GM19463 (cell line): ENCODE measurements at regions not wholly inside any gene's neighbourhood (a gene's known extent, or its start where the extent isn't known, plus 50 kb on each side); places are given as distances from the start of the nearest gene placed in this dataset.
"Not testable (repeated sequence)": the region's sequence is repeated elsewhere in the genome, so short reads cannot be mapped to it uniquely, and the experiment has no call there.

ENCODE experiments used
- ATAC-seq: cut with Tn5 transposase; IDR thresholded peaks from one replicate; pipeline ENCODE4 v1.9.1; 2021; ENCODE audit warnings: mild to moderate bottlenecking, moderate library complexity; ENCODE audit not compliant: unreplicated experiment

DNA sequence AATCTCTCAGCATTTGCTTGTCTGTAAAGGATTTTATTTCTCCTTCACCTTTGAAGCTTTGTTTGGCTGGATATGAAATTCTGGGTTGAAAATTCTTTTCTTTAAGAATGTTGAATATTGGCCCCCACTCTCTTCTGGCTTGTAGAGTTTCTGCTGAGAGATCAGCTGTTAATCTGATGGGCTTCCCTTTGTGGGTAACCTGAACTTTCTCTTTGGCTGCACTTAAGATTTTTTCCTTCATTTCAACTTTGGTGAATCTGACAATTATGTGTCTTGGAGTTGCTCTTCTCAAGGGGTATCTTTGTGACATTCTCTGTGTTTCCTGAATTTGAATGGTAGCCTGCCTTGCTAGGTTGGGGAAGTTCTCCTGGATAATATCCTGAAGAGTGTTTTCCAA is 189.4 kb downstream of the TTC6 start:
- not testable (repeated sequence) for ATAC-seq

DNA sequence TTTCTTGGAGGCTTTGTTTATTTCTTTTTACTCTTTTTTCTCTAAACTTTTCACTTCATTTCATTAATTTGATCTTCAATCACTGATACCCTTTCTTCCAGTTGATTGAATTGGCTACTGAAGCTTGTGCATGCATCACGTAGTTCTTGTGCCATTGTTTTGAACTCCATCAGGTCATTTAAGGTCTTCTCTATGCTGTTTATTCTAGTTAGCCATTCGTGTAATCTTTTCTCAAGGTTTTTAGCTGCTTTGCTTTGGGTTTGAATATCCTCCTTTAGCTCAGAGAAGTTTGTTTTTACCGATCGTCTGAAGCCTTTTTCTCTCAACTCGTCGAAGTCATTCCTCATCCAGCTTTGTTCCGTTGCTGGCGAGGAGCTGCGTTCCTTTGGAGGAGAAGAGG is 189.9 kb downstream of the TTC6 start:
- ATAC-seq, result not testable (repeated sequence)

DNA sequence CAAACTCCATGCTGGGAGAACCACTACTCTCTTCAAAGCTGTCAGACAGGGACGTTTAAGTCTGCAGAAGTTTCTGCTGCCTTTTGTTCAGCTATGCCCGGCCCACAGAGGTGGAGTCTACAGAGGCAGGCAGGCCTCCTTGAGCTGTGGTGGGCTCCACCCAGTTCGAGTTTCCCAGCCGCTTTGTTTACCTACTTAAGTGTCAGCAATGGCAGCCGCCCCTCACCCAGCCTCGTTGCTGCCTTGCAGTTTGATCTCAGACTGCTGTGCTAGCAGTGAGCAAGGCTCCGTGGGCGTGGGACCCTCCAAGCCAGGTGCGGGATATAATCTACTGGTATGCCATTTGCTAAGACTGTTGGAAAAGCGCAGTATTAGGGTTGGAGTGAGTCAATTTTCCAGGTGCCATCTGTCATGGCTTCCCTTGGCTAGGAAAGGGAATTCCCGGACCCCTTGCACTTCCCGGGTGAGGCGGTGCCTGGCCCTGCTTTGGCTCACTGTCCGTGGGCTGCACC is 190.7 kb downstream of the TTC6 start:
- ATAC-seq, result not testable (repeated sequence)

DNA sequence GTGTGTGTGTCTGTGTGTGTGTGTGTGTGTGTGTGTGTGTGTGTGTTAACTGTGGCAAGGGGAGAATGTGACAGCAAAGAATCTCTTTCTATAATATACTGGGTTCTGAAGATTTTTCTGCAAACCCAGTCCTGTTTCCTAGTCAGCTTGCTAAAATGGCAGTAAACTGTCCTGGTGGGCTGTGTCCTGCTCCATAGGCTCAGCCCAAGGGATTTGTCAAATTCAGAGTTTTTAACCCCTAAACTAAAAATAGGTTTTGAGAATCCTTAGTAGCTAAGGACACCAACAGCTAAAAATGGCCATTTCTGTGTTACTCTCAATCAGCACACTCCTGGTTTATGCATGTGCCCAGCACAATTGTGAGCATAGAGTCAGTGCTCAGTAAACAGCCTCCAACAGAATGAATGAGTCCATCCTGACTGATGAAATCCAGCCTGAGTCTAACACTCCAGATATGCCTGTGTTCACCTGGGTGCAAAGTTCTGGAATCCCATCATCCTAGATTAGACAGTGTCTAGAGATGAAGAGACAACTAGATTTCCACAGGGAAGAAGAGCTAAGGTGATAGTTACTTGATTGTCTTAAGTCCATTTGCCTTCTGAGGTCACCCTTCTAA is 192.6 kb downstream of the TTC6 start:
- no peak for ATAC-seq

DNA sequence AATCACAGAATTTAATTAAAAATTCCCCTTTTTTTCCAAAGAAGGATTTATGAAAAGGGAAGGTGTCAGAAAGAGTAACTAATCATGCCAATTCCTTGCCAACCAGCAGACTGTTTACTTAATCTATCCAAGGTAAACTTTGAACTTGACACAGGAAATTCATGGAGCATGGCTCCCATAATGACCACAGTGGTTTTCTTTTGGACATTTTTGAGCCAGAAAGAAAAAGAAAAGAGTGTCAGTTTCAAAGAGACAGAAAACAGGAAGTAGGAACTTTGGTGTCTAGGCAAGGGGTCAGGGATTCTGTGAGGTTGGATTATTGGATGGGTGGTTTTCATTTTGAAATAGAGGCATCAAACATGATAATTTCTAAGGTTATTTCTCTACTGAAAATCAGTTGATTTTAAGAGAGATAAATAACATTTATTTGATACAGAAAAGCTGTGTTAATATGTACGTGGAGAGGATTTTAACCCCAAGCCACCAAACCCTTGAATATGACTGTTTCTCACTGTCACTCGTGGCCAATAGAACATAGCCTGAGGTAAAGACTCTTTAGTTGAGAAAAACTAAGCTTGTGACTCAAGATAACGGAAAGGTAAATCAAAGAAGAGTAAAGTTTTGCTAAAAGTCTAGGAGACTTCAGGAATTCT is 196.1 kb downstream of the TTC6 start:
- ATAC-seq, result no peak

DNA sequence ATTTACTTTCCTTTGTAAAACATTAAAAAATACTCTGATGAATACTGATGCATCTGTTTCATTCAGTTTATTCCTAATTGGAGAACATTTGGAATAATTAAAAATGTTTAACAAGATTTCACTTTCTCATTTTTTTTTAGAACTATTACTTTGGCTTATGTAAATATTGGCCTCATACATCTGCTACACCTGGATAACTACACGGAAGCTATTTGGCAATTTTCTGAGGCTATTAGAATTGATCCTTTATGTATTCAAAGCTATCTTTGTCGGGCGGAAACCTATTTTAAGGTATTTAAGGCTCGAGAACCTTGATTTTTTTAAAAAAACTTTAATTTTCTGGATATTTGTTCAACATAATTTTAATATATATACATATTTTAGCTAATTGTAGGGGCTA is 196.7 kb downstream of the TTC6 start:
- ATAC-seq, result no peak

DNA sequence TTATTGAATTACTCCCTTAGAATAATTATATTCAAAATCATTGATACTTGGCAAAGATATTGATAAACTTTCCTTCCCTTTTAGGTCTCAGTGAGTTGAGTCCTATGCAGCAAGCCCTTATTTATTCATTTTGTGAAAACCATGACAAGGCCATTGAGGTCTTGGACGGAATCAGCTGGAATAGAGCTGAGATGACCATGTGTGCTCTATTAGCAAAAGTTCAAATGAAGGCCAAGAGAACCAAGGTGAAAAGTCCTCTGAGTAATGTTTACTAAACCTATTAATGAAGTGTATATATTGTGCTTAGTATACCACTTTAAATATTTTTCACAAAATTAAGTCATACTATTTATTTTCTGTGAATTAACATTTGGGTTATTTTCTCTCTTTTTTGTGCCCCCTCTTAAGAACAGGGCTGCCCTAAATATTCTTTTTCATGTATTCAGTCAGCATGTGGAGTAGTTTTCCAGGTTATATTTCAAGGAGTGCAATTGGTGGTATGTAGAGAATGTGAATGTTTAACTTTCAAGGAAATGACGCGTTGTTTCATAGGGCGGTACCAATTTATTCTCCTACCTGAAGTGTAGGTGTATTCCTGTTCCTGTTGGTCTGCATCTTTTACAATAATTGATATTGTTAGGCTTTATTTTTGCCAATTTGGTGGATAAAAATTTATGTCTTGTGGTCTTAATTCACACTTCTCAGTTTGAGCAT is 201.4 kb downstream of the TTC6 start:
- no peak for ATAC-seq

DNA sequence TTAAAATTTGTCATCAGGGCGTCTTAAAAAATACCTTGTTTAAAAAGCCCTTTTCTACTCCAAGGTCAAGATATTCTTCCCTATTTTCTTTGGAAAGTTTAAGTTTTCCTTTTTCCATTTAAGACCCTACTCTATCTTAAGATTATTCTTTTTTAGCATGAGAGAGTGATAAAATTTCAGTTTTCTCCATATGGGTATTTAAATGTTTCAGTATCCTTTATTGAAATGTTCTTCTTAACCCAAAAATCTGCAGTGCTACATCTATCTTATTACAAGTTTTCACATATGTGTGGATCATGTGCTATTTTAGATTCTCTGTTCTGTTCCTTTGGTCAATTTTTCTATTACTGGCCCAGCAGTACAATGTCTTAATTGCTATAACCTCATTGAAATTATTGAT is 202.2 kb downstream of the TTC6 start:
- ATAC-seq, result no peak

DNA sequence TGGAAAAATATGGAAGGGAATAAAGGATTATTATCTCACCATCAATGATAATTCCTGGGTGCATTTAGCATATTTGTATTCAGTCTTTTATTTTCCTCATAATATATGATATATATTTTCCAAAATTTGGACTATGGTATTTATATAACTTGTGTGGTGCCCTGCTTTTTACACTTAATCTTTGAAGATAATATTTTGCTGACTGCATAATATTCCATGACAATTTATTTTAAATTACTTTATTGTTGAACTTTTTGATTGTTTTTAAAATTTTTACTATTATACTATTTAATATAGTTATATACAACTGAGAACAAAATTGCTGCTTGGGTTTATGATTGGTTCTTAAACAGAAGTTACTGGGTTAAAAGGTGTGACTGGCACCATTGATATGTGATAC is 212.3 kb downstream of the TTC6 start:
- no peak for ATAC-seq

DNA sequence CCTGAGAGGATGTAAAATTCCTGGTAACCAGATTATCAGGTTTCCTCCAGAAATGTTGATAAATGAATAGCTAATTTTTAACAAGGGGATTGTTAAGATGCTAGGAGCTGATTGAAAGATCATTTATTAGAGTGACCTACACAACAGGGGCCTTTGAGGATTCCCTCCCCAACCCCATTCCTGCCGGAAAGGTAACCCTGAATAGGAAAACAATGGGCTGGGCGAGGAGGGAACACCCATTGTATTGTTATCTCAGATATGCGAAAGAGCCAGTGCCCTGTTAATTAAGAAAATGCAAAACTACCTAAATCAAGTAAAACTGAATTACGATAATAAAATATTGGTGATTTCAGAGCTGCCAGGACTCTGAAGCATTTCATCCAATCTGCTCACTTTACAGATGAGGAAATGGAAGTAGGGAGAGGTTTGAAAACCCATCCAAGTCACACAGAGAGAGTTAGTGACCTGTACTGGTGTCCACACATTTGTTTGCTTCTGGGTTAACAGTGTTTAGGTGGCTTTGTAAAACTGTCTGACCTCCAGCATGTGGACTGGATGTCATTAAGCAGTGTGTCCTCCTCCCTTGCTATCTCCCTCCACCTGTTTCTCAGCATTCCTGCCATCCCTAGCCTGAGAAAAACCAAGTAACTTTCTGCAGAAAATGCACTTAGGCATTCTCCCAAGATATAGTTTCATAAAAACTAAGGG is 214.8 kb downstream of the TTC6 start:
- ATAC-seq, result no peak

DNA sequence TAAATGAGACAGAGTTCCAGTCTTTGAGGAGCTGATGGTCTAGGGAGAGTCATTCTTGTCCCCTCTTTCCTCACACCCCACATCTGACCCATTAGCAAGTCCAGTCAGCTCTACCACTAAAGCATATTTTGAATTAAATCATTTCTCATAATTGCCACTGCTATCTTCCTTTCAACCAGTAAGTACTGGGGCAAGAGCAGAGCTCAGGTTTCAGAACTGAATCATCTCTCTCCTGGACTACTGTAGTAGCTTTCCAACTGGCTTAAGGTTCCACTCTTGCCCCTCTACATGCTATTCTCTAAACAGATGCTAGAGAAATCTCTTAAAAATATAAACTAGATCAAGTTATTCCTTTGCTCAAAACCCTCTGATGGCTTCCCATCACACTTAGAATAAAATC is 218.3 kb downstream of the TTC6 start:
- ATAC-seq, result no peak

DNA sequence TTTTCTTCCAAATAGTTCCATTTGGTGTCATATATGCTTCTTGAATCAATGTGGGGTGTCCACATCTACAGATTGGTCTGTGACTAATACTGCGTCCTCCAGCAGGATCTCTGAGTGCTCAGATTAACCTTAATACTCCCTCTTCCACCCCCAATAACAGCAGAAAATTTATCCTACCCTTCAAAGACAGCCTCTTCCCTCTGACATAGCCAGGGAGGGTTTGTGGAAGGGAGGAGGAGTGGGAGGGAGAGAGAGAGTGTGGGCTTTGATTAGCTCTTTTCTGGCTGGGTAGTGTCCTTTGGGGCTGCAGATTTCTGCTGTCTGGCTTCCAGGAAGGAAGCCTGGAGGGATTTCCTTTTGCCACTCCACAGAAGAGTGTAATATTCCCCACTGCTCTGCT is 220.7 kb downstream of the TTC6 start:
- ATAC-seq, result no peak

DNA sequence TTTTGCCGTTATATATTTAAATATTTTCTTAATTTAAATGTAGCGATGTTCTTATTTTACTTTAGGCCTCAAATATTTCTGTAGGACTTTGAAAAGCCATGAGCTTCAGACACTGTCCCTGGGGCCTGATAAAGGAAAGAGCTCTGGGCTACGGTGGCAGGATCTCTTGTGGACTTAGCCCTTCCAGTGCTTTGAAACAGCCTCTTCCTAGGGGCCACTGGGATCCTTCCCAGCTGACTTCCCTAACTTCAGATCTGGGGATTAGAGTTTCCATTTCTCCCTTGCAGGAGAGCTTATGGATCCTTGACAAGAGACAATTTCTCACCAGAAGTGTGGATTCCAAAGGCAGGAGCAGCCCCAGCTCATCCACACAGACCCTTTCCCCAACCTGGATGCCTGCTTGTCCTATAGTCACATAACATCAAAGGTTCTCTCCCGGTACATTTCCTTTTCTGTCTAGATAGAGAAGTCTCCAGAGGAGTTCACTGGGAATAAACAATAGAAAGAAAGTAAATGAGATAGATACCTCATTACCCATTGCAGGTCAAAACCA is 221.4 kb downstream of the TTC6 start:
- ATAC-seq, result no peak

DNA sequence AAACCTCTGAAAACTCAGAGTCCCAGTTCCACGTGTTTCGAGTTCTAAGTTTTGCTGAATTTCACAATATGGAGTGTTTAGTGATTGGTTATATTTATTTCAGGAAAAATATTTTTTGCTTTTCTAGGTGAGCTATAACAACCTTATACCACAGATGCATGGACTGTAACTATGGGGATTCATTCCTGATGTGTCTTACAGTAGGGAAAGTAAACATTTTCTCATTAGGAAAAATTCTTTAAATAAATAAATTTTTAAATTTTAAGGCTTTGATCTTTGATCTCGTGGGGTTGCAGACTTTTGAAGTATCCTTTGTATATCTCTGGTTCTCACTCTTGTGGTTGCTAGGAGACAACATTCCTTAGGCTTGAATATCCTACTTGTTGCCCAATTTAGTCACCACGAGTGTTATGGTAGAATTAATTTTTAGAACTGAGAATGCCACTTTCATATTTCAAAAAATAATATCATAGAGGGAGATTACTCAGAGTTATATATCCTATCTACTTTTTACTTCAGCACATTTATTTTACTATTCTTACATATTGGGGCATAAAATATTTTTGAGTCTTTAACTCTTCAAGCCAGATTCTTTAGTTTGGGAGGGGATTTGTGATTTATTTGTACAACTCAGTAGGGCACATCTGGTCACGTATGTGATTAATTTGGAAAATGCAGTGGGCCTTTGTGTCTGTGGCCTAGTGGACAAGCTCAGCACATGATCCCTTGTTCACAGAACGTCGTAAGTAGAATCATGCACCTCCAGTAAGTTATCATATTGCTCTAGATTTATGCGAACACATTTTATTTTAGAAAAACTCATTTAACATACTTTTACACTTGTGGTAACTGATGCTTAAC is 224.0 kb downstream of the TTC6 start:
- no peak for ATAC-seq

DNA sequence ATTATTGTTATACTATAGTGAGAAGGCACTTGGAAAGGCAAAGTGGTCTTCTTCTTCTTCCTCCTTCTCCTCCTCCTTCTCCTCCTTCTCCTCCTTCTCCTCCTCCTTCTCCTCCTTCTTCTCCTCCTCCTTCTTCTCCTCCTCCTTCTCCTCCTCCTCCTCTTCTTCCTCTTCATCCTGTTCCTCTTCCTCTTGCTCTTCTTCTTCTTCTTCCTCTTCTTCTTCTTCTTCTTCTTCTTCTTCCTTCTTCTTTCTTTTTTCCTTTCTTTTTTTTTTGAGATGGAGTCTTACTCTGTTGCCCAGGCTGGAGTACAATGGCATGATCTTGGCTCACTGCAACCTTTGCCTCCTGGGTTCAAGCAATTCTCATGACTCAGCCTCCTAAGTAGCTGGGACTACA is 225.4 kb downstream of the TTC6 start:
- ATAC-seq, result not testable (repeated sequence)

DNA sequence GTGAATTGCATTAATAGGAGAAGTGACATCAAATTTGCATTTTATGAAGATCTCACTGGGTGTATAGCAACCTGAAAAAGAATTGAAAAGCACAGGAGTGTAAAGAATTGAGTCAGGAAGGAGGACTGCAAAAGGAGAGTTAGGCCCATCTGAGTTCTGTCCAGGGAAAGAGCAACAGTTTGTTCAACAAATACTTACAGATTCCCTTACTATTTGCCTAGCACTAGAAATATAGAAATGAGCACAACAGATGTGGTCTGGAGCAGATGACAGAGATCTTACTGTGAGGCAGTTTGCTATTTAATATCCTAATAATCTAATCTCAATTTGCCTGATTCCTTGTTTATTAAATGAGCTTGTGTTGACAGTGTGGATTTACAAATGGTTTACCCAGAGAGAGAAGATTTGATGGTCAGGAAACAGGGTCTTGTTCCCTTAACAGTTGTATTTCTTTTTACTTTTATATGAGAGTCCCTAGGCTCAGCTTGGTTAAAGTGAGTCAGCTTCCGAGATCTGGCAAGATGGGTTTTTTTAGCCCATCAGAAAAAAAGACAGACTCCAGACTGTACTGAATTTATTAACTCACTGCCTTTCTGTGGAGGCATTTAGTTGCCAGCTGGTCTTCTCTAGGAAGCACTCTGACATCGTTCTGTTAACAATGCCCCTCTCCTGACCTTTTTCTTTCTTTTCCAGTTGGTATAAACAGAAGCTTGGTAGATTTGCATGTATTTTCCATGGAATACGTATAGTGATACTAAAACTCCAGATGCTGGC is 229.7 kb downstream of the TTC6 start:
- ATAC-seq, result no peak

DNA sequence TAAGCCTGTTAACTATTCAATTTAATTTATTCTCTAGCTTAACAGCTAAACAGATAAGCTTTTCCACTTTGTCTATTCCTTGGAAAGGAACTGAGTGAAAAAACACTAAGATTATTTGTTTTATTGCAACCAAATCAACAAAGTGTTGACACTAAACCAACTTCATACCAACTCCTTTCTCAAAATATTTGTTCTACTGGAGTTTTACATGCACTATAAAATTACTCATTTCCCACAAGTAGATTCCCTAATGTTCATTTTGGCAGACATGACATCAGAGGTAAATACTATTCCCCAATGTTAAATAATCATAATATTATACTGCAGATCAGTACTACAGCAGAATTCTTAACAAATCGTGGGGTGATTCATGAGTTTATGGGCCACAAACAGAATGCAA is 231.4 kb downstream of the TTC6 start:
- ATAC-seq, result no peak

DNA sequence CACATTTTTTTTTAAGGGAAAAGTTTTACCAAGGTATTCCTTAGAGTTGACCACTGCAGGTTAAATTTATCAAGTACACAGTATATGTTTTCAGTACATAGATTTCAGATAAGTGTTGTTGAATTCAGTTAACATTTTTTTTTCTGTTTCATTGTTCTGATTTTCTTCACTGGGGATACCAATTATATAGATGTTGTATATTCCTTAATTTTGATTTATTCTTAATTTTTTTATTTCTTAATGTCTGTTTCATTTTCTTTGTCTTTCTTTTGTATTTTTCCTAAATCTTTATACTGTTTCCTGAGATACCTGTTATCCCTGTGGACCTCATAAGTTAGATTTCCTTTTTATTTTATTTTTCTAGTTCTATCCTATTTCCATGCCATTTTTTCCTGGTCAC is 234.8 kb downstream of the TTC6 start:
- ATAC-seq, result no peak

DNA sequence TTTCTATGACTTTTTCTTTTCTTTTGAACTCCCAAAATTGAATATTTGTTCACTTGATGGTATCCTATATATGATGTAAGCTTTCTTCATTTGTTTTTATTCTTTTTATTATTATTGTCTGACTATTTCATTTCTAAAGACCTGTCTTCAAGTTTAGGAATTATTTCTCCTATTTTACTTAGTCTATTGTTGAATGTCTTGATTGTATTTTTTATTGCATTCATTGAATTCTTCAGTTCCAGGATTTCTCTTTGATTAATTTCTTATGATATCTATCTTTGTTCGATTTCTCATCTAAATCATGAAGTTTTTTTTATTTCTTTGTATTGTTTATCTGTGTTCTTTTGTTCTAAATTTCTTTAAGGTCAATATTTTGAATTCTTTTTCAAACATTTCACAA is 238.8 kb downstream of the TTC6 start:
- ATAC-seq, result no peak

DNA sequence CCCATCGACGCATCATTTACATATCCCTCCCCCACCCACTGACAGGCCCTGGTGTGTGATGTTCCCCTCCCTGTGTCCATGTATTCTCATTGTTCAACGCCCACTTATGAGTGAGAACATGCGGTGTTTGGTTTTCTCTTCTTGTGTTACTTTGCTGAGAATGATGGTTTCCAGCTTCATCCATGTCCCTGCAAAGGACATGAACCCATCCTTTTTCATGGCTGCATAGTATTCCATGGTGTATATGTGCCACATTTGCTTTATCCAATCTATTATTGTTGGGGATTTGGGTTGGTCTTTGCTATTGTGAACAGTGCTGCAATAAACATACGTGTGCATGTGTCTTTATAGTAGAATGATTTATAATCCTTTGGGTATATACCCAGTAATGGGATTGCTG is 243.3 kb downstream of the TTC6 start:
- not testable (repeated sequence) for ATAC-seq
